Caco-2 (cell line): ENCODE measurements at regions not wholly inside any gene's neighbourhood (a gene's known extent, or its start where the extent isn't known, plus 50 kb on each side); places are given as distances from the start of the nearest gene placed in this dataset.

ENCODE experiments used
- BruUV-seq: library from RNA; stranded (reverse); fragments of 400-500 nt; replicated peaks from 2 replicates; lab custom pipeline; 2021; lab: Mats Ljungman, UMichigan
- CTCF ChIA-PET: fragments of 300-600 bp; sonication (Branson Sonifier 250); formaldehyde crosslinking; loops from one replicate; lab custom pipeline; 2022; ENCODE audit warnings: antibody characterized with exemption; lab: Charles Lee
- POLR2A ChIA-PET: fragments of 300-600 bp; sonication (Branson Sonifier 250); formaldehyde crosslinking; loops from one replicate; lab custom pipeline; 2022; ENCODE audit warnings: antibody characterized with exemption; lab: Charles Lee
- DNase-seq, 2 experiments: peaks; one replicate each; pipeline versions ENCODE4 v3.0.0 to v3.0.0-alpha.2; 2020 to 2022
- H3K27me3 ChIP-seq: replicated peaks from 2 replicates; pipeline ENCODE4 v1.6.0; 2011; ENCODE audit warnings: low read length; ENCODE audit not compliant: control insufficient read depth, insufficient read depth
- H3K36me3 ChIP-seq: 2 replicates; pipeline ENCODE4 v1.5.1; 2011; ENCODE audit warnings: low read length; ENCODE audit not compliant: control insufficient read depth, insufficient read depth
- H3K4me1 ChIP-seq: fragments of 250-450 bp; sonication (Bioruptor Pico); 2 replicates; pipeline ENCODE4 v1.5.1; 2020; ENCODE audit warnings: mild to moderate bottlenecking
- H3K4me3 ChIP-seq: 2 replicates; pipeline ENCODE4 v1.5.1; 2011; ENCODE audit warnings: low read depth, mild to moderate bottlenecking, control low read depth, low read length
- H3K9me3 ChIP-seq: fragments of 250-450 bp; sonication (Bioruptor Pico); 2 replicates; pipeline ENCODE4 v1.5.1; 2020; ENCODE audit warnings: mild to moderate bottlenecking, moderate library complexity
- H3K27ac Mint-ChIP-seq: one replicate; pipeline ENCODE4 v1.8.0; 2022; ENCODE audit warnings: mixed read lengths; ENCODE audit not compliant: unreplicated experiment
- H3K27me3 Mint-ChIP-seq: one replicate; pipeline ENCODE4 v1.8.0; 2022; ENCODE audit warnings: mixed read lengths; ENCODE audit not compliant: insufficient read depth, unreplicated experiment
- H3K36me3 Mint-ChIP-seq: one replicate; pipeline ENCODE4 v1.8.0; 2022; ENCODE audit warnings: mild to moderate bottlenecking, mixed read lengths; ENCODE audit not compliant: insufficient read depth, unreplicated experiment
- H3K4me1 Mint-ChIP-seq: one replicate; pipeline ENCODE4 v1.8.0; 2022; ENCODE audit warnings: low read depth, mixed read lengths; ENCODE audit not compliant: unreplicated experiment
- H3K4me3 Mint-ChIP-seq: one replicate; pipeline ENCODE4 v1.8.0; 2022; ENCODE audit warnings: mild to moderate bottlenecking, moderate library complexity, mixed read lengths; ENCODE audit not compliant: unreplicated experiment
- H3K9me3 Mint-ChIP-seq: one replicate; pipeline ENCODE4 v1.8.0; 2022; ENCODE audit warnings: mixed read lengths; ENCODE audit not compliant: unreplicated experiment
- intact Hi-C: fragments of 100-400 bp; cut with micrococcal nuclease; formaldehyde crosslinking; loops from one replicate; pipeline ENCODE4 v1.10.0; 2022; ENCODE audit not compliant: unreplicated experiment
- TF ChIP-seq, protein P1 (sequence below), 2 experiments: fragments of 200-600 bp in 1 of 2; IDR thresholded peaks; 1 replicate in 1 of 2; 2 replicates in 1 of 2; pipeline versions ENCODE4 v1.5.1 to v1.8.0; 2011 to 2022; ENCODE audit warnings: antibody characterized with exemption in 1 of 2, control low read depth in 1 of 2, inconsistent platforms in 1 of 2, low read depth in 1 of 2, low read length in 1 of 2, mild to moderate bottlenecking in 1 of 2, moderate library complexity in 1 of 2; ENCODE audit not compliant: insufficient read depth in 1 of 2, severe bottlenecking in 1 of 2, unreplicated experiment in 1 of 2

DNA sequence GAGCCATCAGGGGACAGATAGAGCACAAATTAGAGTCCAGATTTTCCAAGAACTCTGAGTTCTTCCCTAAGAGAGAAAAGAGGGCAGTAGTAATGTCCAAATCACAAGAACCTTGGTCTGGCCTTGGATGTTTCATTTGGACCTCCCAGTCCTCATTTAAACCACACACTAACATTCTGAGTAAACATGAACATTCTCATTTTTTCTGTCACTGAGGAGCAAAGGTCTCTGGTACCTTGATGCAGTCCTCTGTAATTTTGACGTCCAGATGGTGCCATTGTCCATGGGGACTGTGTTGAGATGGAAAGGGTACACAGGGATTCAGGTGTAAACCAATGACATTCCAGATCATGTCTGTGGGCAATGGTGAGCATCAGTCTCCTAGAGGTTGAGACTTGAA, 225.4 kb upstream of the PHYHIPL start:
- Histone ChIP-seq H3K4me1 (peaks cover 11% of the 10 kb centered on the region), H3K36me3 (no peaks in the 10 kb centered on the region), H3K4me3 (no peak overlapping the region), H3K9me3 (no peaks in the 10 kb centered on the region), H3K27me3 (no peaks in the 10 kb centered on the region)
- POLR2A ChIA-PET, result no interaction called here
- Mint-ChIP-seq H3K4me1 (peaks cover 14% of the 10 kb centered on the region), H3K4me3 (no peak overlapping the region), H3K27ac (no peak overlapping the region), H3K9me3 (no peaks in the 10 kb centered on the region), H3K36me3 (no peaks in the 10 kb centered on the region), H3K27me3 (no peaks in the 10 kb centered on the region)
- TF ChIP-seq, protein P1, sequence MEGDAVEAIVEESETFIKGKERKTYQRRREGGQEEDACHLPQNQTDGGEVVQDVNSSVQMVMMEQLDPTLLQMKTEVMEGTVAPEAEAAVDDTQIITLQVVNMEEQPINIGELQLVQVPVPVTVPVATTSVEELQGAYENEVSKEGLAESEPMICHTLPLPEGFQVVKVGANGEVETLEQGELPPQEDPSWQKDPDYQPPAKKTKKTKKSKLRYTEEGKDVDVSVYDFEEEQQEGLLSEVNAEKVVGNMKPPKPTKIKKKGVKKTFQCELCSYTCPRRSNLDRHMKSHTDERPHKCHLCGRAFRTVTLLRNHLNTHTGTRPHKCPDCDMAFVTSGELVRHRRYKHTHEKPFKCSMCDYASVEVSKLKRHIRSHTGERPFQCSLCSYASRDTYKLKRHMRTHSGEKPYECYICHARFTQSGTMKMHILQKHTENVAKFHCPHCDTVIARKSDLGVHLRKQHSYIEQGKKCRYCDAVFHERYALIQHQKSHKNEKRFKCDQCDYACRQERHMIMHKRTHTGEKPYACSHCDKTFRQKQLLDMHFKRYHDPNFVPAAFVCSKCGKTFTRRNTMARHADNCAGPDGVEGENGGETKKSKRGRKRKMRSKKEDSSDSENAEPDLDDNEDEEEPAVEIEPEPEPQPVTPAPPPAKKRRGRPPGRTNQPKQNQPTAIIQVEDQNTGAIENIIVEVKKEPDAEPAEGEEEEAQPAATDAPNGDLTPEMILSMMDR (IDR thresholded peaks at IDR 0.05; ENCODE audit: insufficient read depth in 1 of 2, low read depth in 1 of 2, low read length in 1 of 2, severe bottlenecking in 1 of 2, unreplicated experiment in 1 of 2), result no peak
- no peak for DNase-seq
- intact Hi-C loops, result loop anchor here (5.0 kb wide), 3 partner anchors 106 to 856 kb away; no protein-coding TSS in a partner anchor
- CTCF ChIA-PET, result interaction anchor here (1.4 to 1.8 kb wide), 2 partner anchors 13 to 16 kb away, joined by 5 to 6 read pairs; no protein-coding TSS in a partner anchor
- no TSS peak for BruUV-seq

DNA sequence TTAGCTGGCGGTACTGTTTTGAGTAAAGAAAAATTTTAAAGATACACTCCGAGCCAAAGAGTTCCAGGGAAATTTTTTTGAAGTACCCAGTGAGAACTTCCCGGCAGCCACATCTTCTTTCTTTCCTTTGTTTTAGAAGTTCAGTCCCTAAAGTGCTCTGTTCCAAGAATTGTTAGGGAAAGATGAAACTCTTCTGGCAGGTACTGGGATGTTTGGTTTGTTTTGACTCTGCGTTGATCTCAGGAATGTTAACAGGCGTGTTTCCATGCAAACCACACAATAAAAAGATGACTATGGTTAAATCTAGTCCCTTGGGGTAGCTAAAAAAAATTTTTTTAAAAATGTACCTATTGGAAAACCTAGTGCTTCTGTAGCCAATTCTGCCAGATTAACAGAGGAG, 224.7 kb upstream of the PHYHIPL start:
- no TSS peak for BruUV-seq
- Histone ChIP-seq H3K27me3 (no peaks in the 10 kb centered on the region), H3K36me3 (no peaks in the 10 kb centered on the region), H3K4me3 (no peak overlapping the region), H3K9me3 (no peaks in the 10 kb centered on the region), H3K4me1 (peaks cover 16% of the 10 kb centered on the region)
- no peak overlapping the region for H3K27ac Mint-ChIP-seq
- intact Hi-C loops, result loop anchor here (1.0 to 5.0 kb wide), 19 partner anchors 43 to 856 kb away; partner anchors contain the start of gene PHYHIPL
- no peak for DNase-seq
- TF ChIP-seq, protein P1 (IDR thresholded peaks at IDR 0.05; ENCODE audit: insufficient read depth in 1 of 2, low read depth in 1 of 2, low read length in 1 of 2, severe bottlenecking in 1 of 2, unreplicated experiment in 1 of 2), result no peak
- no peak overlapping the region for H3K4me3 Mint-ChIP-seq
- no peaks in the 10 kb centered on the region for H3K27me3 Mint-ChIP-seq
- no peaks in the 10 kb centered on the region for H3K9me3 Mint-ChIP-seq
- no peaks in the 10 kb centered on the region for H3K36me3 Mint-ChIP-seq
- POLR2A ChIA-PET, result interaction anchor here (0.6 kb wide), 1 partner anchor 222 kb away, joined by 3 read pairs; no protein-coding TSS in a partner anchor
- peaks cover 18% of the 10 kb centered on the region for H3K4me1 Mint-ChIP-seq
- CTCF ChIA-PET, result interaction anchor here (0.9 to 1.8 kb wide), 14 partner anchors 14 to 630 kb away, joined by 3 to 15 read pairs (median 4); no protein-coding TSS in a partner anchor

DNA sequence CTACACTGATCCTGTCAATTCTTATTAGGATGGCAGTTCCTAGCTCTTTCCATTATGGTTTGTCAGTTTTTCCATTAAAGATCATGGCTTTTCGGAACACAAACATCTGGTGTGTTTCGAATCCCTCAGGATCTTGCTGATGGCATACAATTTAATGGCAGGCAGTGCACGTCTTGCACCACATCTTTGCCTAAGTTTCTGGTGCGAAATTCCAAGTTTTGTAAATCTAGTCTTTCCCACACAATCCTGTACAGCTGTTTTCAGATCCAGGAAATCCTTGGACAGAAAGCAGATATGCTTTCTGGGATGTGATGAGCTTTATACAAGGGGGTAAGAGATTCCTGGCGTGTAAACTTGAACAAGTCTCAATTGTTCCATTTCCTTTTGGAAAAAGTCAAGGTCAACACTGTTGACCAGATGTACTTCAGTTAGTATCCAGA, 224.3 kb upstream of the PHYHIPL start:
- Mint-ChIP-seq H3K27me3 (no peaks in the 10 kb centered on the region), H3K4me3 (no peak overlapping the region), H3K27ac (no peak overlapping the region), H3K36me3 (no peaks in the 10 kb centered on the region), H3K9me3 (no peaks in the 10 kb centered on the region), H3K4me1 (peaks cover 22% of the 10 kb centered on the region)
- Histone ChIP-seq H3K4me1 (peaks cover 21% of the 10 kb centered on the region), H3K36me3 (no peaks in the 10 kb centered on the region), H3K27me3 (no peaks in the 10 kb centered on the region), H3K4me3 (no peak overlapping the region), H3K9me3 (no peaks in the 10 kb centered on the region)
- POLR2A ChIA-PET, result interaction anchor here (0.6 kb wide), 1 partner anchor 221 kb away, joined by 3 read pairs; no protein-coding TSS in a partner anchor
- CTCF ChIA-PET, result interaction anchor here (0.6 to 1.8 kb wide), 23 partner anchors 11 to 671 kb away, joined by 3 to 15 read pairs (median 3); partner anchors contain the start of gene PHYHIPL
- no peak for DNase-seq
- no TSS peak for BruUV-seq
- intact Hi-C loops, result loop anchor here (1.0 to 5.0 kb wide), 19 partner anchors 43 to 855 kb away; partner anchors contain the start of gene PHYHIPL
- TF ChIP-seq, protein P1 (IDR thresholded peaks at IDR 0.05; ENCODE audit: insufficient read depth in 1 of 2, low read depth in 1 of 2, low read length in 1 of 2, severe bottlenecking in 1 of 2, unreplicated experiment in 1 of 2), result no peak
